Spleen (tissue), 7 donors: ENCODE measurements at regions not wholly inside any gene's neighbourhood (a gene's known extent, or its start where the extent isn't known, plus 50 kb on each side); places are given as distances from the start of the nearest gene placed in this dataset.

ENCODE experiments used
- POLR2A ChIP-seq, 3 donors: fragments of 450-650 bp; IDR thresholded peaks; one replicate each; pipeline ENCODE4 v1.5.1; 2017; ENCODE audit warnings: antibody characterized with exemption in 3 of 3, mild to moderate bottlenecking in 1 of 3
- TF ChIP-seq, protein P1 (sequence below), 11 experiments: fragments of 200-600 bp in 7 of 11; fragments of 450-650 bp in 4 of 11; sonication (generic) in 4 of 11; IDR thresholded peaks in 8 of 11; conservative IDR thresholded peaks in 3 of 11; 1 replicate in 7 of 11; 2 replicates in 4 of 11; pipeline versions ENCODE4 v1.4.0 to v1.8.0; 2016 to 2021; ENCODE audit warnings: antibody characterized with exemption in 11 of 11, inconsistent platforms in 4 of 11, mild to moderate bottlenecking in 1 of 11
- donor health status: DM: no; HTN: no; CAD: no; lungs with moderate emphysema.
- donor health status: DM: no; HTN: no; CAD: no.
- donor health status: DM: no; HTN: no; CAD: no.

GRCh38 chr1:39089931-39090521, 63.9 kb downstream of the NDUFS5 start:
- TF ChIP-seq, protein P1, sequence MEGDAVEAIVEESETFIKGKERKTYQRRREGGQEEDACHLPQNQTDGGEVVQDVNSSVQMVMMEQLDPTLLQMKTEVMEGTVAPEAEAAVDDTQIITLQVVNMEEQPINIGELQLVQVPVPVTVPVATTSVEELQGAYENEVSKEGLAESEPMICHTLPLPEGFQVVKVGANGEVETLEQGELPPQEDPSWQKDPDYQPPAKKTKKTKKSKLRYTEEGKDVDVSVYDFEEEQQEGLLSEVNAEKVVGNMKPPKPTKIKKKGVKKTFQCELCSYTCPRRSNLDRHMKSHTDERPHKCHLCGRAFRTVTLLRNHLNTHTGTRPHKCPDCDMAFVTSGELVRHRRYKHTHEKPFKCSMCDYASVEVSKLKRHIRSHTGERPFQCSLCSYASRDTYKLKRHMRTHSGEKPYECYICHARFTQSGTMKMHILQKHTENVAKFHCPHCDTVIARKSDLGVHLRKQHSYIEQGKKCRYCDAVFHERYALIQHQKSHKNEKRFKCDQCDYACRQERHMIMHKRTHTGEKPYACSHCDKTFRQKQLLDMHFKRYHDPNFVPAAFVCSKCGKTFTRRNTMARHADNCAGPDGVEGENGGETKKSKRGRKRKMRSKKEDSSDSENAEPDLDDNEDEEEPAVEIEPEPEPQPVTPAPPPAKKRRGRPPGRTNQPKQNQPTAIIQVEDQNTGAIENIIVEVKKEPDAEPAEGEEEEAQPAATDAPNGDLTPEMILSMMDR (IDR thresholded peaks at IDR 0.05 in 8 of 11, conservative IDR thresholded peaks at IDR 0.05 in 3 of 11): no peak
- TF ChIP-seq POLR2A (IDR thresholded peaks at IDR 0.05): no peak
